K562 (cell line): ENCODE measurements at regions not wholly inside any gene's neighbourhood (a gene's known extent, or its start where the extent isn't known, plus 50 kb on each side); places are given as distances from the start of the nearest gene placed in this dataset.

ENCODE experiments used
- HNRNPL ChIP-seq: fragments of 200-400 bp; formaldehyde crosslinking; IDR thresholded peaks from 2 replicates; pipeline ENCODE4 v1.6.1; 2017; ENCODE audit warnings: low read depth, mild to moderate bottlenecking, low read length
- MECOM ChIP-seq: fragments of 250-450 bp; sonication (Bioruptor Pico); IDR thresholded peaks from 2 replicates; pipeline ENCODE4 v1.8.0; 2022; ENCODE audit warnings: inconsistent platforms
- MYBL2 ChIP-seq, 2 experiments: fragments of 450-650 bp in 1 of 2; sonication (generic) in 1 of 2; formaldehyde crosslinking in 1 of 2; IDR thresholded peaks; 2 replicates each; pipeline versions ENCODE4 v1.6.1 to v1.8.1; 2017 to 2022; ENCODE audit warnings: borderline replicate concordance in 1 of 2, inconsistent platforms in 1 of 2, low read depth in 1 of 2, mild to moderate bottlenecking in 1 of 2, missing genetic modification reagents in 1 of 2, moderate library complexity in 1 of 2
- PHB ChIP-seq: fragments of 250-450 bp; sonication (Bioruptor Pico); IDR thresholded peaks from 2 replicates; pipeline ENCODE4 v1.5.0; 2021
- TEAD1 ChIP-seq, 2 experiments: fragments of 450-650 bp in 1 of 2; sonication (generic) in 1 of 2; formaldehyde crosslinking; IDR thresholded peaks; 2 replicates each; pipeline versions ENCODE4 v1.4.0 to v1.8.0; 2020 to 2022; ENCODE audit warnings: mild to moderate bottlenecking in 2 of 2, missing genetic modification reagents in 1 of 2
- TEAD2 ChIP-seq: fragments of 450-650 bp; IDR thresholded peaks from 2 replicates; pipeline ENCODE4 v1.6.1; 2016; ENCODE audit warnings: missing genetic modification characterization, control low read depth, missing compliant biosample characterization
- TEAD4 ChIP-seq, 2 experiments: sonication (generic) in 1 of 2; formaldehyde crosslinking in 1 of 2; IDR thresholded peaks; 2 replicates each; pipeline versions ENCODE4 v1.6.1 to v1.8.0; 2012 to 2022; ENCODE audit warnings: borderline replicate concordance in 1 of 2, inconsistent platforms in 1 of 2, low read length in 1 of 2, mild to moderate bottlenecking in 1 of 2, missing genetic modification reagents in 1 of 2
- UBTF ChIP-seq, 2 experiments: IDR thresholded peaks; 2 replicates each; pipeline ENCODE4 v1.6.1; 2012; ENCODE audit warnings: improper control_type of control experiment in 2 of 2, low read depth in 2 of 2, low read length in 2 of 2, borderline replicate concordance in 1 of 2
- TF ChIP-seq, protein P1 (sequence below): fragments of 200-800 bp; sonication (Bioruptor generic); IDR thresholded peaks from 2 replicates; pipeline ENCODE4 v1.6.1; 2016; ENCODE audit warnings: missing genetic modification characterization, missing compliant biosample characterization
- TF ChIP-seq, protein P2 (sequence below): sonication (generic); formaldehyde crosslinking; IDR thresholded peaks from 2 replicates; pipeline ENCODE4 v1.8.1; 2023; ENCODE audit warnings: mild to moderate bottlenecking, missing genetic modification reagents
- TF ChIP-seq, protein P3 (sequence below), 2 experiments: fragments of 450-650 bp; IDR thresholded peaks; 2 replicates each; pipeline ENCODE4 v1.6.1; 2016

DNA sequence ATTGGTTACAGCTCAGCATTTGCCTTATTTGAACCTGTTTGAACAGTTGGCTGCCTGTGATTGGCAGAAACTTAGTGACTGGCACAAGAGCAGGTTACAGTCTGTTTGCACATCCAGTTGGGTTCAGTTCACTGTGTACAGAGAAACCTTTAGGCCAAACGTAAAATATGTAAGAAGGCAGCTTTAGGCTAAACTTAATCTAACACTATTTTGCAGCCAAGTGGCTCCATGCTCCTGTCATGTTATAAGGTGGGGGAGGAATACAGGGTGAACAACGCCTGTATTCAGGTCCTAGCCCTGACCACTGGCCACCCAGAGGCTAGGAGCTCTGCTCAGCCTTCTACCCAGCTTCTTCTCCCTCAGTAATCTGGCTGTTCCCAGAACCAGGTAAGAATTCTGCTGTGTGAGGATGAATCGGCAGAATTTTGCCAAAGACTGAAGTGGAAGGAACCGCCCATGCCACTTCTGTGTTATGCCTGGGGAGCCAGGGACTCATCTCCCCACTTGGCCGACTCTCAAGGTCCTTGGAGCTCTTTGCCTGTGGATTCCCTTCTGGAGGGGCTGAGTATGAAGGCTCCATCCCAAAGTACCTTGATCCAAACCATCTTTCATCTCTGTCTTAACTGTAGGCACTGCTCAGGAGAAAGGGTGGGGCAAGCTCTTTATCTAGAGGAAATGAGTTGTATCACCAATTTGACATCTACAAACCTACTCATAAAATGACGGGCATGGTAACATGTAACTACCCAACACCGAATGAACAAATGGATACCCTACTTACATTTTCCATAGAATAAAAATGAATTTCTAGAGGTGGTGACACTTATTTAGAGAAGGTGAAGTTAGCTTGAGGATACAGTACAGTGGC lies 164.4 kb upstream of the NAMPT start (continued):
- TF ChIP-seq, protein P1, sequence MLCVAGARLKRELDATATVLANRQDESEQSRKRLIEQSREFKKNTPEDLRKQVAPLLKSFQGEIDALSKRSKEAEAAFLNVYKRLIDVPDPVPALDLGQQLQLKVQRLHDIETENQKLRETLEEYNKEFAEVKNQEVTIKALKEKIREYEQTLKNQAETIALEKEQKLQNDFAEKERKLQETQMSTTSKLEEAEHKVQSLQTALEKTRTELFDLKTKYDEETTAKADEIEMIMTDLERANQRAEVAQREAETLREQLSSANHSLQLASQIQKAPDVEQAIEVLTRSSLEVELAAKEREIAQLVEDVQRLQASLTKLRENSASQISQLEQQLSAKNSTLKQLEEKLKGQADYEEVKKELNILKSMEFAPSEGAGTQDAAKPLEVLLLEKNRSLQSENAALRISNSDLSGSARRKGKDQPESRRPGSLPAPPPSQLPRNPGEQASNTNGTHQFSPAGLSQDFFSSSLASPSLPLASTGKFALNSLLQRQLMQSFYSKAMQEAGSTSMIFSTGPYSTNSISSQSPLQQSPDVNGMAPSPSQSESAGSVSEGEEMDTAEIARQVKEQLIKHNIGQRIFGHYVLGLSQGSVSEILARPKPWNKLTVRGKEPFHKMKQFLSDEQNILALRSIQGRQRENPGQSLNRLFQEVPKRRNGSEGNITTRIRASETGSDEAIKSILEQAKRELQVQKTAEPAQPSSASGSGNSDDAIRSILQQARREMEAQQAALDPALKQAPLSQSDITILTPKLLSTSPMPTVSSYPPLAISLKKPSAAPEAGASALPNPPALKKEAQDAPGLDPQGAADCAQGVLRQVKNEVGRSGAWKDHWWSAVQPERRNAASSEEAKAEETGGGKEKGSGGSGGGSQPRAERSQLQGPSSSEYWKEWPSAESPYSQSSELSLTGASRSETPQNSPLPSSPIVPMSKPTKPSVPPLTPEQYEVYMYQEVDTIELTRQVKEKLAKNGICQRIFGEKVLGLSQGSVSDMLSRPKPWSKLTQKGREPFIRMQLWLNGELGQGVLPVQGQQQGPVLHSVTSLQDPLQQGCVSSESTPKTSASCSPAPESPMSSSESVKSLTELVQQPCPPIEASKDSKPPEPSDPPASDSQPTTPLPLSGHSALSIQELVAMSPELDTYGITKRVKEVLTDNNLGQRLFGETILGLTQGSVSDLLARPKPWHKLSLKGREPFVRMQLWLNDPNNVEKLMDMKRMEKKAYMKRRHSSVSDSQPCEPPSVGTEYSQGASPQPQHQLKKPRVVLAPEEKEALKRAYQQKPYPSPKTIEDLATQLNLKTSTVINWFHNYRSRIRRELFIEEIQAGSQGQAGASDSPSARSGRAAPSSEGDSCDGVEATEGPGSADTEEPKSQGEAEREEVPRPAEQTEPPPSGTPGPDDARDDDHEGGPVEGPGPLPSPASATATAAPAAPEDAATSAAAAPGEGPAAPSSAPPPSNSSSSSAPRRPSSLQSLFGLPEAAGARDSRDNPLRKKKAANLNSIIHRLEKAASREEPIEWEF (CRISPR knock-in tag) = peak; percentile 51; the same call in 1 of the 2 replicates
- TF ChIP-seq HNRNPL = no peak
- peak; percentile 61; the same call in 1 of the 2 replicates for TF ChIP-seq MYBL2 (IDR thresholded peaks at IDR 0.05; ENCODE audit: low read depth)
- TF ChIP-seq MYBL2 (CRISPR knock-in tag; IDR thresholded peaks at IDR 0.05; ENCODE audit: borderline replicate concordance) = no peak
- TF ChIP-seq, protein P2, sequence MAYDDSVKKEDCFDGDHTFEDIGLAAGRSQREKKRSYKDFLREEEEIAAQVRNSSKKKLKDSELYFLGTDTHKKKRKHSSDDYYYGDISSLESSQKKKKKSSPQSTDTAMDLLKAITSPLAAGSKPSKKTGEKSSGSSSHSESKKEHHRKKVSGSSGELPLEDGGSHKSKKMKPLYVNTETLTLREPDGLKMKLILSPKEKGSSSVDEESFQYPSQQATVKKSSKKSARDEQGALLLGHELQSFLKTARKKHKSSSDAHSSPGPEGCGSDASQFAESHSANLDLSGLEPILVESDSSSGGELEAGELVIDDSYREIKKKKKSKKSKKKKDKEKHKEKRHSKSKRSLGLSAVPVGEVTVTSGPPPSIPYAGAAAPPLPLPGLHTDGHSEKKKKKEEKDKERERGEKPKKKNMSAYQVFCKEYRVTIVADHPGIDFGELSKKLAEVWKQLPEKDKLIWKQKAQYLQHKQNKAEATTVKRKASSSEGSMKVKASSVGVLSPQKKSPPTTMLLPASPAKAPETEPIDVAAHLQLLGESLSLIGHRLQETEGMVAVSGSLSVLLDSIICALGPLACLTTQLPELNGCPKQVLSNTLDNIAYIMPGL (CRISPR knock-in tag) = no peak
- TF ChIP-seq TEAD1 (CRISPR knock-in tag; IDR thresholded peaks at IDR 0.05) = peak in 1 of 2 experiments; percentile 10; a peak in 1 of 4 replicates
- TF ChIP-seq PHB (CRISPR knock-in tag) = peak; percentile 79; the same call in 1 of the 2 replicates
- peak; percentile 49; the same call in 1 of the 2 replicates for TF ChIP-seq TEAD4 (IDR thresholded peaks at IDR 0.05; ENCODE audit: low read length)
- no peak for TF ChIP-seq TEAD4 (CRISPR knock-in tag; IDR thresholded peaks at IDR 0.05; ENCODE audit: borderline replicate concordance)
- peak; percentile 60; the same call in 1 of the 2 replicates for TF ChIP-seq MECOM
- peak; percentile 65 to 83; a peak in 1 of 4 replicates for TF ChIP-seq UBTF (IDR thresholded peaks at IDR 0.05; ENCODE audit: borderline replicate concordance in 1 of 2, low read depth in 2 of 2, low read length in 2 of 2)
- TF ChIP-seq, protein P3, sequence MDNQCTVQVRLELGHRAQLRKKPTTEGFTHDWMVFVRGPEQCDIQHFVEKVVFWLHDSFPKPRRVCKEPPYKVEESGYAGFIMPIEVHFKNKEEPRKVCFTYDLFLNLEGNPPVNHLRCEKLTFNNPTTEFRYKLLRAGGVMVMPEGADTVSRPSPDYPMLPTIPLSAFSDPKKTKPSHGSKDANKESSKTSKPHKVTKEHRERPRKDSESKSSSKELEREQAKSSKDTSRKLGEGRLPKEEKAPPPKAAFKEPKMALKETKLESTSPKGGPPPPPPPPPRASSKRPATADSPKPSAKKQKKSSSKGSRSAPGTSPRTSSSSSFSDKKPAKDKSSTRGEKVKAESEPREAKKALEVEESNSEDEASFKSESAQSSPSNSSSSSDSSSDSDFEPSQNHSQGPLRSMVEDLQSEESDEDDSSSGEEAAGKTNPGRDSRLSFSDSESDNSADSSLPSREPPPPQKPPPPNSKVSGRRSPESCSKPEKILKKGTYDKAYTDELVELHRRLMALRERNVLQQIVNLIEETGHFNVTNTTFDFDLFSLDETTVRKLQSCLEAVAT (IDR thresholded peaks at IDR 0.05) = no peak
- TF ChIP-seq TEAD2 = 0 out of 2 replicates have a peak, but pooled peaks have one; percentile 1
